ENCODE measurements at regions not wholly inside any gene's neighbourhood (a gene's known extent, or its start where the extent isn't known, plus 50 kb on each side); places are given as distances from the start of the nearest gene placed in this dataset.

DNA sequence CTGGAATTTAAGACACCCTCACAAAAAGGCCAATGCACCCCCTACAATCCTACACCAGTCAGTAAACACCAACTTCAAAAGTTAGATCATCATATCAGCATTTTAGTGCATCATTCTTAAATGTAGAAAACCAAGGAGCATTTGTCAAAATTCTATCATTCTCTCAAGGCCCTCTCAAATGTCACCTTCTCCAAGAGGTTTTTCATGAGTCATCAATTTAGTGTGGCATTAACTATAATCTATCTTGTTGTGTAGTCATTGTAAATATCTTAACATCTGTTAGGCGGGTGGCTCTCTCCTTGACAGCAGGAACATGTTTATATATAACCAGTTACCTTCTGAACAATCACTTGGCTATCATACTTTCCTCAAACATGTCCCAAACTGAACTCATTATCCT lies 62.1 kb upstream of the G2E3 start:
- Histone ChIP-seq H3K4me1 (ENCODE audit: control insufficient read depth, extremely low read depth, insufficient read depth, low read length) (no peaks in the 10 kb centered on the region), H3K9me3 (ENCODE audit: control insufficient read depth, insufficient read depth, low read depth, low read length) (no peaks in the 10 kb centered on the region), H3K27ac (ENCODE audit: insufficient read depth, low read length) (no peak overlapping the region), H3K9ac (ENCODE audit: insufficient read depth, low read length) (no peak overlapping the region), H3K36me3 (ENCODE audit: control insufficient read depth, insufficient read depth, low read length) (no peaks in the 10 kb centered on the region), H3K4me3 (replicated peaks in 1 of 4; ENCODE audit: control extremely low read depth in 1 of 4, insufficient read depth in 1 of 4, low read depth in 3 of 4, low read length in 4 of 4) (no peak overlapping the region), H3K27me3 (ENCODE audit: control insufficient read depth, insufficient read depth, low read length) (no peaks in the 10 kb centered on the region), H3K79me2 (ENCODE audit: control insufficient read depth, insufficient read depth, low read length) (no peaks in the 10 kb centered on the region), H2AFZ (ENCODE audit: low read length) (no peak overlapping the region), H4K20me1 (ENCODE audit: control insufficient read depth, extremely low read depth, insufficient read depth, low read length) (no peaks in the 10 kb centered on the region), H3K4me2 (ENCODE audit: extremely low read depth, insufficient read depth, low read length) (no peak overlapping the region)
- no peak for TF ChIP-seq EZH2 (IDR thresholded peaks at IDR 0.05; ENCODE audit: low read length, missing control alignments)
- TF ChIP-seq, protein P1, sequence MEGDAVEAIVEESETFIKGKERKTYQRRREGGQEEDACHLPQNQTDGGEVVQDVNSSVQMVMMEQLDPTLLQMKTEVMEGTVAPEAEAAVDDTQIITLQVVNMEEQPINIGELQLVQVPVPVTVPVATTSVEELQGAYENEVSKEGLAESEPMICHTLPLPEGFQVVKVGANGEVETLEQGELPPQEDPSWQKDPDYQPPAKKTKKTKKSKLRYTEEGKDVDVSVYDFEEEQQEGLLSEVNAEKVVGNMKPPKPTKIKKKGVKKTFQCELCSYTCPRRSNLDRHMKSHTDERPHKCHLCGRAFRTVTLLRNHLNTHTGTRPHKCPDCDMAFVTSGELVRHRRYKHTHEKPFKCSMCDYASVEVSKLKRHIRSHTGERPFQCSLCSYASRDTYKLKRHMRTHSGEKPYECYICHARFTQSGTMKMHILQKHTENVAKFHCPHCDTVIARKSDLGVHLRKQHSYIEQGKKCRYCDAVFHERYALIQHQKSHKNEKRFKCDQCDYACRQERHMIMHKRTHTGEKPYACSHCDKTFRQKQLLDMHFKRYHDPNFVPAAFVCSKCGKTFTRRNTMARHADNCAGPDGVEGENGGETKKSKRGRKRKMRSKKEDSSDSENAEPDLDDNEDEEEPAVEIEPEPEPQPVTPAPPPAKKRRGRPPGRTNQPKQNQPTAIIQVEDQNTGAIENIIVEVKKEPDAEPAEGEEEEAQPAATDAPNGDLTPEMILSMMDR (conservative IDR thresholded peaks at IDR 0.05 in 1 of 2, IDR thresholded peaks at IDR 0.05 in 1 of 2; ENCODE audit: low read depth in 1 of 2, low read length in 2 of 2) = no peak
- DNase-seq (ENCODE audit: low read depth in 2 of 2) = no peak

DNA sequence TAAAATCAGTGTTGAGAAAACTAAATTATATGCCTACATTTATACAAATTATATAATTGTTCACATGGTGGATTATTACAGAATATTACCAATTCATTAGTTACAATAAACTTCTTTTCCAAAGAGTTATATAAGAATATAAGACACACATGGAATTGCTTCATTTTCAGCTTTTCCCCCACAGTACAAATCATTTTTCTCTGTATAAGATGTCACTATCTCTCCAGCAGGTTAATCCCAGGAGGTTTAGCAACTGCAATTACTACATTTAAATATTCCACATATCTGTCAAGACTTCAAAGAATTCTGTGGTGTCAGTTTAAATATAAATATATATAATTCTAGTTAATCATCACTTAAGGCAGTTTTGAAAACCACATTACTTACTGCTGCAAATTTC lies 59.6 kb upstream of the G2E3 start:
- H3K9ac ChIP-seq (ENCODE audit: insufficient read depth, low read length) = no peak overlapping the region
- DNase-seq (ENCODE audit: low read depth in 2 of 2) = no peak

DNA sequence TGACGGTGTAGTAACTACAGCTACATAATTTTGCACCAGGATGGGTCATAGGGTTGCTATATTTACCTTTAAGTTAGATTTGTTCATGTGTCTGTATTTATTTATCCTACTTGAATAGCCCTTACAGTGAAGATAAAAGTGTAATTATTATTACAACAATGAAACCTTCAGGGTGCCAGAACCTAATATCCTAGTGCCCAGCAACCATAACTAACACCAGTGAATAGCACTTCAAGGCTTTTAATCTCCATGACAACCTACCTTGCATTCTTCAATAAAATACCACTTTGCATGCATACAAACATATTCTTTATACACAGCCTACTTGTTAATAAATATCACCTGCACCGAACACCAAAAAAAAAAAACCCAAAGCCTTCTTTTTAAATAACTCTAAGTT lies 58.7 kb upstream of the G2E3 start:
- Histone ChIP-seq H3K4me3 (replicated peaks in 1 of 4; ENCODE audit: control extremely low read depth in 1 of 4, insufficient read depth in 1 of 4, low read depth in 3 of 4, low read length in 4 of 4) (no peak overlapping the region), H3K4me2 (ENCODE audit: extremely low read depth, insufficient read depth, low read length) (no peak overlapping the region), H3K36me3 (ENCODE audit: control insufficient read depth, insufficient read depth, low read length) (no peaks in the 10 kb centered on the region), H3K79me2 (ENCODE audit: control insufficient read depth, insufficient read depth, low read length) (no peaks in the 10 kb centered on the region), H3K4me1 (ENCODE audit: control insufficient read depth, extremely low read depth, insufficient read depth, low read length) (no peaks in the 10 kb centered on the region), H3K27me3 (ENCODE audit: control insufficient read depth, insufficient read depth, low read length) (no peaks in the 10 kb centered on the region), H2AFZ (ENCODE audit: low read length) (no peak overlapping the region), H3K9ac (ENCODE audit: insufficient read depth, low read length) (no peak overlapping the region), H3K27ac (ENCODE audit: insufficient read depth, low read length) (no peak overlapping the region), H4K20me1 (ENCODE audit: control insufficient read depth, extremely low read depth, insufficient read depth, low read length) (no peaks in the 10 kb centered on the region), H3K9me3 (ENCODE audit: control insufficient read depth, insufficient read depth, low read depth, low read length) (no peaks in the 10 kb centered on the region)
- DNase-seq (ENCODE audit: low read depth in 2 of 2) = no peak
- TF ChIP-seq, protein P1 (conservative IDR thresholded peaks at IDR 0.05 in 1 of 2, IDR thresholded peaks at IDR 0.05 in 1 of 2; ENCODE audit: low read depth in 1 of 2, low read length in 2 of 2) = no peak
- TF ChIP-seq EZH2 (IDR thresholded peaks at IDR 0.05; ENCODE audit: low read length, missing control alignments) = no peak

More for the DNA sequence above, 59.6 kb upstream of the G2E3 start:
- H3K27ac ChIP-seq (ENCODE audit: insufficient read depth, low read length) = no peak overlapping the region
- no peaks in the 10 kb centered on the region for H3K4me1 ChIP-seq (ENCODE audit: control insufficient read depth, extremely low read depth, insufficient read depth, low read length)
- H3K79me2 ChIP-seq (ENCODE audit: control insufficient read depth, insufficient read depth, low read length) = no peaks in the 10 kb centered on the region
- H4K20me1 ChIP-seq (ENCODE audit: control insufficient read depth, extremely low read depth, insufficient read depth, low read length) = no peaks in the 10 kb centered on the region
- no peaks in the 10 kb centered on the region for H3K9me3 ChIP-seq (ENCODE audit: control insufficient read depth, insufficient read depth, low read depth, low read length)
- TF ChIP-seq EZH2 (IDR thresholded peaks at IDR 0.05; ENCODE audit: low read length, missing control alignments) = no peak
- TF ChIP-seq, protein P1 (conservative IDR thresholded peaks at IDR 0.05 in 1 of 2, IDR thresholded peaks at IDR 0.05 in 1 of 2; ENCODE audit: low read depth in 1 of 2, low read length in 2 of 2) = no peak
- no peaks in the 10 kb centered on the region for H3K27me3 ChIP-seq (ENCODE audit: control insufficient read depth, insufficient read depth, low read length)
- H2AFZ ChIP-seq (ENCODE audit: low read length) = no peak overlapping the region
- no peak overlapping the region for H3K4me3 ChIP-seq (replicated peaks in 1 of 4; ENCODE audit: control extremely low read depth in 1 of 4, insufficient read depth in 1 of 4, low read depth in 3 of 4, low read length in 4 of 4)
- H3K36me3 ChIP-seq (ENCODE audit: control insufficient read depth, insufficient read depth, low read length) = no peaks in the 10 kb centered on the region
- no peak overlapping the region for H3K4me2 ChIP-seq (ENCODE audit: extremely low read depth, insufficient read depth, low read length)
